H9 (cell line): ENCODE measurements at regions not wholly inside any gene's neighbourhood (a gene's known extent, or its start where the extent isn't known, plus 50 kb on each side); places are given as distances from the start of the nearest gene placed in this dataset.

ENCODE experiments used
- DNase-seq: peaks from one replicate; pipeline ENCODE4 v3.0.0-alpha.2; 2017
- H2AFZ ChIP-seq: one replicate; pipeline ENCODE4 v1.6.1; 2013; ENCODE audit warnings: mild to moderate bottlenecking, low read length, control low read depth, moderate library complexity
- H2AK5ac ChIP-seq: 2 replicates; pipeline ENCODE4 v1.6.1; 2013; ENCODE audit warnings: low read length, control low read depth, mixed read lengths; ENCODE audit not compliant: insufficient read length
- H2BK120ac ChIP-seq: one replicate; pipeline ENCODE4 v1.6.1; 2013; ENCODE audit warnings: low read depth, mild to moderate bottlenecking, low read length, control low read depth, inconsistent platforms; ENCODE audit not compliant: poor library complexity, severe bottlenecking
- H2BK12ac ChIP-seq: 2 replicates; pipeline ENCODE4 v1.6.1; 2013; ENCODE audit warnings: low read length, control low read depth, mixed read lengths, low read depth; ENCODE audit not compliant: insufficient read length
- H2BK15ac ChIP-seq: 2 replicates; pipeline ENCODE4 v1.6.1; 2013; ENCODE audit warnings: low read depth, low read length, control low read depth
- H2BK20ac ChIP-seq: one replicate; pipeline ENCODE4 v1.6.1; 2013; ENCODE audit warnings: low read depth, mild to moderate bottlenecking, low read length, control low read depth, inconsistent platforms; ENCODE audit not compliant: poor library complexity, severe bottlenecking
- H2BK5ac ChIP-seq: 2 replicates; pipeline ENCODE4 v1.6.1; 2013; ENCODE audit warnings: low read length, control low read depth, mixed read lengths; ENCODE audit not compliant: insufficient read length
- H3K14ac ChIP-seq: 2 replicates; pipeline ENCODE4 v1.6.1; 2013; ENCODE audit warnings: low read length, control low read depth; ENCODE audit not compliant: insufficient read depth
- H3K18ac ChIP-seq: 2 replicates; pipeline ENCODE4 v1.6.1; 2013; ENCODE audit warnings: low read depth, mild to moderate bottlenecking, mixed read lengths, low read length, control low read depth; ENCODE audit not compliant: insufficient read length
- H3K23ac ChIP-seq: 2 replicates; pipeline ENCODE4 v1.6.1; 2013; ENCODE audit warnings: low read length, control low read depth, mixed read lengths, low read depth; ENCODE audit not compliant: insufficient read length
- H3K23me2 ChIP-seq: 2 replicates; pipeline ENCODE4 v1.6.1; 2013; ENCODE audit warnings: low read depth, mild to moderate bottlenecking, mixed read lengths, low read length, control low read depth; ENCODE audit not compliant: insufficient read length, poor library complexity, severe bottlenecking
- H3K27ac ChIP-seq: 2 replicates; pipeline ENCODE4 v1.5.1; 2013; ENCODE audit warnings: low read length, control low read depth, mixed read lengths, low read depth; ENCODE audit not compliant: insufficient read length
- H3K27me3 ChIP-seq: 2 replicates; pipeline ENCODE4 v1.6.1; 2013; ENCODE audit warnings: low read length, control low read depth, inconsistent platforms; ENCODE audit not compliant: insufficient read depth
- H3K4ac ChIP-seq: 2 replicates; pipeline ENCODE4 v1.6.1; 2013; ENCODE audit warnings: low read depth, mild to moderate bottlenecking, control low read depth, inconsistent platforms, low read length, moderate library complexity
- H3K4me1 ChIP-seq: 2 replicates; pipeline ENCODE4 v1.6.1; 2013; ENCODE audit warnings: low read length, control low read depth, inconsistent platforms; ENCODE audit not compliant: insufficient read depth
- H3K4me2 ChIP-seq: 2 replicates; pipeline ENCODE4 v1.6.1; 2013; ENCODE audit warnings: low read length, control low read depth, mixed read lengths; ENCODE audit not compliant: insufficient read length, insufficient read depth
- H3K56ac ChIP-seq: 2 replicates; pipeline ENCODE4 v1.6.1; 2013; ENCODE audit warnings: low read depth, mild to moderate bottlenecking, mixed read lengths, low read length, control low read depth; ENCODE audit not compliant: insufficient read length
- H3K79me1 ChIP-seq: 2 replicates; pipeline ENCODE4 v1.6.1; 2013; ENCODE audit warnings: low read depth, mild to moderate bottlenecking, moderate library complexity, low read length, control low read depth, inconsistent platforms; ENCODE audit not compliant: insufficient read depth, poor library complexity, severe bottlenecking
- H3K79me2 ChIP-seq: 2 replicates; pipeline ENCODE4 v1.6.1; 2013; ENCODE audit warnings: low read length, control low read depth, inconsistent platforms; ENCODE audit not compliant: insufficient read depth
- H3K9ac ChIP-seq: 2 replicates; pipeline ENCODE4 v1.6.1; 2013; ENCODE audit warnings: low read length, control low read depth, mixed read lengths; ENCODE audit not compliant: insufficient read length; ENCODE audit errors: extremely low read depth
- H3K9me3 ChIP-seq: one replicate; pipeline ENCODE4 v1.6.1; 2013; ENCODE audit warnings: low read depth, low read length, inconsistent platforms; ENCODE audit not compliant: control insufficient read depth
- H3T11ph ChIP-seq: one replicate; pipeline ENCODE4 v1.6.1; 2013; ENCODE audit warnings: mild to moderate bottlenecking, low read length, control low read depth, inconsistent platforms
- H4K20me1 ChIP-seq: one replicate; pipeline ENCODE4 v1.6.1; 2013; ENCODE audit not compliant: control insufficient read depth, insufficient read length, insufficient read depth
- H4K5ac ChIP-seq: 2 replicates; pipeline ENCODE4 v1.6.1; 2013; ENCODE audit warnings: low read depth, mild to moderate bottlenecking, mixed read lengths, low read length, control low read depth; ENCODE audit not compliant: insufficient read length
- H4K8ac ChIP-seq: replicated peaks from 2 replicates; pipeline ENCODE4 v1.6.1; 2013; ENCODE audit warnings: low read length, control low read depth, mixed read lengths, low read depth; ENCODE audit not compliant: insufficient read length
- H4K91ac ChIP-seq: 2 replicates; pipeline ENCODE4 v1.6.1; 2013; ENCODE audit warnings: low read depth, mild to moderate bottlenecking, moderate library complexity, mixed read lengths, low read length, control low read depth; ENCODE audit not compliant: insufficient read length
- H3K27ac Mint-ChIP-seq, 3 experiments: 2 replicates in 2 of 3; 3 replicates in 1 of 3; pipeline ENCODE4 v1.8.0; 2020 to 2021; ENCODE audit warnings: mixed read lengths in 3 of 3, mild to moderate bottlenecking in 1 of 3, moderate library complexity in 1 of 3
- H3K27me3 Mint-ChIP-seq: 2 replicates; pipeline ENCODE4 v1.8.0; 2021; ENCODE audit warnings: low read depth, mild to moderate bottlenecking, moderate library complexity, mixed read lengths
- H3K36me3 Mint-ChIP-seq, 3 experiments: 2 replicates in 2 of 3; 3 replicates in 1 of 3; pipeline ENCODE4 v1.8.0; 2020 to 2021; ENCODE audit warnings: low read depth in 3 of 3, mixed read lengths in 3 of 3; ENCODE audit not compliant: insufficient read depth in 1 of 3
- H3K4me1 Mint-ChIP-seq, 2 experiments: 2 replicates each; pipeline ENCODE4 v1.8.0; 2020; ENCODE audit warnings: mixed read lengths in 2 of 2
- H3K4me3 Mint-ChIP-seq, 2 experiments: 2 replicates in 1 of 2; 3 replicates in 1 of 2; pipeline ENCODE4 v1.8.0; 2020 to 2021; ENCODE audit warnings: mild to moderate bottlenecking in 2 of 2, mixed read lengths in 2 of 2, moderate library complexity in 1 of 2
- H3K9me3 Mint-ChIP-seq, 2 experiments: 2 replicates in 1 of 2; 3 replicates in 1 of 2; pipeline ENCODE4 v1.8.0; 2020; ENCODE audit warnings: mild to moderate bottlenecking in 2 of 2, mixed read lengths in 2 of 2, moderate library complexity in 1 of 2
- WGBS: extraction: QIAGEN DNeasy Blood & Tissue Kit; methylation state at CpG from one replicate; pipeline ENCODE4 v1.1.7; 2013; ENCODE audit warnings: missing lambda C conversion rate, low lambda C conversion rate, mixed read lengths; ENCODE audit not compliant: insufficient read length; ENCODE audit errors: extremely low coverage; 5-methylcytosine and 5-hydroxymethylcytosine counted together
- TF ChIP-seq, protein P1 (sequence below): fragments of 200-600 bp; sonication (generic); conservative IDR thresholded peaks from 3 replicates; pipeline ENCODE4 v1.8.0; 2021; ENCODE audit warnings: antibody characterized with exemption, mild to moderate bottlenecking

DNA sequence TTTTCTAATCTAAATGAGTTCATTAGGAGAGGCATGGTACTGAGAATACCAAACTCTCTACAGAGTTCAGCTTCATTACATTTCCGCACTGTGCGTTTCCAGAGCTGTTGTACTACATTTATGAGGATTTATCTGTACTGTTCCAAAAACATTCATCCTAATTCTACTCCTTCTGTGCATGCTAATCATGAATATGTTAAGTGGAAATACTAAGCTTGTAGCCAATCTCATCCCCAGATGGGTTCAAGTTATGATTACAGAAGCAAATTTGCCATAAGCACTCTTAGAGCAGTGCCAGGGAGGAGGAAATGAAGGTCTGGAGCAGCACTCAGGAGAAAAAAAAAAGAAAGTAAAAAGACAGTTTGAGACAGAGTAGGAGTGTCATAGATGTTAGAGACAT is 544.3 kb downstream of the GBE1 start:
- Histone ChIP-seq H3K56ac (no peak overlapping the region), H4K91ac (no peak overlapping the region), H2BK120ac (no peak overlapping the region), H2BK15ac (no peak overlapping the region), H2AFZ (no peak overlapping the region), H3K79me2 (no peaks in the 10 kb centered on the region), H2BK20ac (no peak overlapping the region), H3T11ph (no peak overlapping the region), H3K27me3 (no peaks in the 10 kb centered on the region), H3K79me1 (no peaks in the 10 kb centered on the region), H3K14ac (no peak overlapping the region), H3K4ac (no peak overlapping the region), H3K18ac (no peak overlapping the region), H2AK5ac (no peak overlapping the region), H3K27ac (no peak overlapping the region), H3K23me2 (no peaks in the 10 kb centered on the region), H3K4me2 (no peak overlapping the region), H3K4me1 (no peaks in the 10 kb centered on the region), H4K20me1 (no peaks in the 10 kb centered on the region), H4K5ac (no peak overlapping the region), H2BK5ac (no peak overlapping the region), H2BK12ac (no peak overlapping the region), H3K9ac (no peak overlapping the region), H4K8ac (no peak overlapping the region), H3K23ac (no peak overlapping the region), H3K9me3 (no peaks in the 10 kb centered on the region)
- Mint-ChIP-seq H3K9me3 (no peaks in the 10 kb centered on the region), H3K4me3 (no peak overlapping the region), H3K36me3 (no peaks in the 10 kb centered on the region), H3K27ac (no peak overlapping the region), H3K27me3 (no peaks in the 10 kb centered on the region), H3K4me1 (no peaks in the 10 kb centered on the region)
- TF ChIP-seq, protein P1, sequence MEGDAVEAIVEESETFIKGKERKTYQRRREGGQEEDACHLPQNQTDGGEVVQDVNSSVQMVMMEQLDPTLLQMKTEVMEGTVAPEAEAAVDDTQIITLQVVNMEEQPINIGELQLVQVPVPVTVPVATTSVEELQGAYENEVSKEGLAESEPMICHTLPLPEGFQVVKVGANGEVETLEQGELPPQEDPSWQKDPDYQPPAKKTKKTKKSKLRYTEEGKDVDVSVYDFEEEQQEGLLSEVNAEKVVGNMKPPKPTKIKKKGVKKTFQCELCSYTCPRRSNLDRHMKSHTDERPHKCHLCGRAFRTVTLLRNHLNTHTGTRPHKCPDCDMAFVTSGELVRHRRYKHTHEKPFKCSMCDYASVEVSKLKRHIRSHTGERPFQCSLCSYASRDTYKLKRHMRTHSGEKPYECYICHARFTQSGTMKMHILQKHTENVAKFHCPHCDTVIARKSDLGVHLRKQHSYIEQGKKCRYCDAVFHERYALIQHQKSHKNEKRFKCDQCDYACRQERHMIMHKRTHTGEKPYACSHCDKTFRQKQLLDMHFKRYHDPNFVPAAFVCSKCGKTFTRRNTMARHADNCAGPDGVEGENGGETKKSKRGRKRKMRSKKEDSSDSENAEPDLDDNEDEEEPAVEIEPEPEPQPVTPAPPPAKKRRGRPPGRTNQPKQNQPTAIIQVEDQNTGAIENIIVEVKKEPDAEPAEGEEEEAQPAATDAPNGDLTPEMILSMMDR: no peak
- no CpG with 5 or more reads among the region's 2 CpGs for WGBS
- DNase-seq: no peak
